GM18858 (cell line): ENCODE measurements at regions not wholly inside any gene's neighbourhood (a gene's known extent, or its start where the extent isn't known, plus 50 kb on each side); places are given as distances from the start of the nearest gene placed in this dataset.
"Not testable (repeated sequence)": the region's sequence is repeated elsewhere in the genome, so short reads cannot be mapped to it uniquely, and the experiment has no call there.

Source experiments
- ATAC-seq: cut with Tn5 transposase; IDR thresholded peaks from one replicate; pipeline ENCODE4 v1.9.1; 2021; ENCODE audit not compliant: unreplicated experiment

DNA sequence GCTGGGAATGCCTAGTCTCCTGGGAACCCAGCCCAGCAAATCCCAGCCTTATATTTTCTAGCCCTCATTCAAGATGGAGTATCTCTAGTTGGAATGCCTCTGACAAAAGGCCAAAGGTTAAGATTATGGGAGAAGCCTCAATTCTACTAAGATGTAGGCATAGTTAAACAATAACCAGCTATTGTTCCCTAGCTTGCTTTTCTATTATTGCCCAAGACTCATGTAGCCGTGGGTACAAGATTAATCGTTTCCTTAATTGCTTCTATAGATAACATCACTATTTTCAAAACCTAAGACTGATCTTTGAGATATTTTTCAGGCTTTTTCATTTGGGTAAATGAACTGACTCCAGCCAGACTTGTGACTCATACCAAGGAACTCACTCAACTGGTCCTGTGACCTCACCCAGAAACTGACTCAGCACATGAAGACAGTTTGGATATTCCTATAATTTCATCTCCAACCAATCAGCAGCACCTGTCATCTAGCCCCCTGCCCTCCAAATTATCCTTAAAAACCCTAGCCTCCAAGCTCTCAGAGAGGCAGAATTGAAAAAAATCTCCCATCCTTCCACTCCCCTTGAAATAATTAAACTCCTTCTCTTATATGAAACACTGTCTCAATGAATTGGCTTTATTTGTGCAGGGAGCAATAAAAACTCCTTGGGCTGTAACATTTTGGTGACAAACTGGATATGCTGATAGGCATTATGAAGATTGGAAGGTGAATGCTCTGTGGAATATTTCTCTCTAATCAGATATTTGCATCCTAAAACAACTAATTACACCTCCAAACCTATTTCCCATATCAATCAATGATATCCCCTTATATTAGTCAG lies 589.0 kb downstream of the C12orf50 start:
- ATAC-seq, result no peak

DNA sequence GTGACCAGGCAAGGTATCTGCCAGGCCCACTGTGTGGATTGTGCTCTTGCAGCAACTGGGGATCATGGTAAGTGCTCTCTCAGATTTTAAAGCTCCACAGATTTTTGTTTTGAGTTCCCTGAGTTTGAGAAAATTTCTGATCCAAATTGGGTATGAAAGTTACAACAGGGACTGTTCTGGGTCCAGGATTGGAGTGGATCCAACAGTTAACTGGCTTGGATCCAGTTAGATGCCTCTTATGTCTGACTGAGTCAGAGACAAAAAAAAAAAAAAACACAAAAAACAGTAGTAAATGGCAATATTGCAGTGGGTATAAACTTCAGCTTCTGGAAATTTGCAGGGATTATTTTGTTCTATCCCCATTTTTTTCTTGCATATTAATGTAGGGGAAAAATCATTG lies 598.8 kb downstream of the C12orf50 start:
- no peak for ATAC-seq

DNA sequence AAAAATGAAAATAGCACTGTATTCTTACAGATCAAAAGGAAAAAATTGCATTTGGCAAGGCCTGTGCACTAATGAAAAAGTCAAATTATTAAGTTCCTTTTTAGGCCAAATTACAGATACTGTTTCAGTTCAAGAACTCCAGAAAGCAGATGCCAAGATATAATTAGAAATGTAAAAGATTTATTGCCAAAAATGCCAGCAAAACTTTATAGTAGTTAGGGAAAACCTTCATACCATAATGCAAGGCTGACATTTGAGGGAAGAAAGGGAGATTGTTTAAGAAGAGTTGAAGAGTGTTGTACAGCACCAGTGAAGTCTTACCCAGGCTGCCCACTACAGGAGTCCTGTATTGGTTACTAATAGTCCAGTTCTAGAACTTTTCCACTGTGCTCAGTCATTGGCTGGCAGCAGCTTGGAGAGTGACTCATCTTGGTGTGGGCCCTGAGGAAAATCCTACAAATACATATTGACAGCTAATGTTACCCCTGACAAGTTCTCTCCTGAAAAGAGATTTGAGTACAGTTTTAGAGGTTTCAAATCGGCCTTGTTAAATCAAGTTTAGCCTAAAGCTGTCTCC lies 600.4 kb downstream of the C12orf50 start:
- ATAC-seq, result no peak

DNA sequence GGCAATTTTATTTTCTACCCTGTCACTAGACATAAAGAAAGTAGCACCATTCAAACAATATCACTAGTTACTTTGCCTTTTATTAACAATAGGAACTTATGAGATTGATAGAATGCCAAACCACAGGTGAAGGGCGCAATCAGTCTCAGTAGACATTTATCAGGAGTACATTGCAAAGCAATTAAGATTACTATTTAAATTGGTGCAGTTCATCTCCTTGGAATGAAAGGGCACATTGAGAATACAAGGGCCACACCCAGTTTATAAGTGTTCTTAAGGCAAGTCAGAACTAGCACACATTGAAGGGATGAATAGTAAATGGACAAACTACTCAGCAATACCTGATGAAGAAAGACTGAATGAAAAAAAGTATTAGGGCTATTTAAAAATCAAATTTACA lies 601.4 kb downstream of the C12orf50 start:
- no peak for ATAC-seq

DNA sequence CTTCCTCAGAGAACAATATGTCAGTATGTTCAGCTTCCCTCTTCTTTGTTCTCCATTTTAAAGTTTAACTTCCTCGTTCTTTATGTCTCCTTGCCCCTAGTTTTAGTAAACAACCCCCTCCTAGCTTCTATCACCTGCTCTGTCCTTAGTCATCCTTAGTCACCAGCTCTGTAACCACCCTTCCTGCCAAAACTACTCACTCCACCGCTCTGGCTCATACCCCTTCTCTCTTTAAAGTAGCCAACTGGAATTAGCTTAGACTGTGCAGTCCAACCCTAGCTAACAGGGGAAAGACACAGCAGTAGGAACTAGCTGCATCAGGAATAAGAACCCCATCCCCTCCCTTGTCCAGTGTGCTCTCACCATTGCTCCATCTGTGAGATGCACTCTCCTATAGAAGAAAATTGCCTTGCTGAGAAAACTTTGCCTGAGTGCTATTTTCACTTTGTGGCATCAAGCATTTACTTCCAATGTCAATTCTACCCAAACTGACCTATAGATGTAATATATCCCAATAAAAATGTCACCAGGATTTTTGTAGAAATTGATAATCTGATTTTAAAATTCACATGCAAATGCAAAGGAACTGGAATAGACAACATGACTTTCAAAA lies 603.2 kb downstream of the C12orf50 start:
- no peak for ATAC-seq

DNA sequence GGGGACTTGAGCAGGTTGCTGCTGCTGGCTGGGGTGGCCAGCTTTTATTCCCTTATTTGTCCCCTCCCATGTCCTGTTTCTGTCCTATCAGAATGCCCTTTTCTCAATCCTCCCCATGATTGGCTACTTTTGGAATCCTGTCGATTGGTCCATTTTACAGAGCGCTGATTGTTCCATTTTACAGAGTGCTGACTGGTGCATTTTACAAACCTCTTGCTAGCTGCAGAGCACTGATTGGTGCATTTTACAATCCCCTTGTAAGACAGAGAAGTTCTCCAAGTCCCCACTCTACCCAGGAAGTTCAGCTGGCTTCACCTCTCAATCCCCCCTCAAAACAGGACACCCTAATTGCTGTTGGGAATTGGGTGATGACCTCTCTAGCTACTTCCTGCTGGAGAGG lies 608.0 kb downstream of the C12orf50 start:
- not testable (repeated sequence) for ATAC-seq

DNA sequence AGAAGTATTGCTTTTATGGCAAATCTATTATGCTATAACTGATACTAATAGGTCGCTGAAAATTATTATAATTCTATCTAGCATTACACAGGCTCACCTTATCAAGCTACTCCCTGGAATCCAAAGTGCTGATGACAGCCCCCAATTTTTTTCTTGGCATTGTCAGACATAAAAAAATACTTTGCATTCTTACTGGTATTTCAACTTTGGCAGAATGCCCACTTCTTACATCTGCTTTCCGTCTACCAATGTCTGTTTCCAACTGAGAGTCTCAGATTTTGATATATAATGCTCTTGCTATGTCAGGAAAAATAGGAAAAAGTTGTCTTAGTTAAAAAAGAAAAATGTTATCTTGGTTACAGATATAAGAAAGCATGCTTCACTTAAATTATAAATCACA lies 615.4 kb downstream of the C12orf50 start:
- no peak for ATAC-seq

DNA sequence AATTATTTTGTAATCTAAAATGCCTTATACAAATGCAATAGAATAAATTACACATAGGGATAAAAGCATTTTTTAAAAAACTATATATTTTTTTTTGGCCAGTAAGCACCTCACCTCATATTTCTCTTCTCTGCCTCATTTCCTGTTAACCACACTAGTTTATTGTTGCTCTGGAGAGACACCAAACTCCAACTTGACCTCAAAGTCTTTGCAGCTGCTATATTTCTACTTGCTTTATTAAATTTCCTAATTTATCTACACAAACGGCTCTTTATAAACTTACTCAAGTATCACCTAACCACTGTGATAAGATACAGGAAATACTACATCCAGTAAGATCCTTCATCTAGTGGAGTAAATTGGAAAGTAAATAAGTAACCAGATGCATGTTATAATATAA lies 622.3 kb downstream of the C12orf50 start:
- no peak for ATAC-seq

DNA sequence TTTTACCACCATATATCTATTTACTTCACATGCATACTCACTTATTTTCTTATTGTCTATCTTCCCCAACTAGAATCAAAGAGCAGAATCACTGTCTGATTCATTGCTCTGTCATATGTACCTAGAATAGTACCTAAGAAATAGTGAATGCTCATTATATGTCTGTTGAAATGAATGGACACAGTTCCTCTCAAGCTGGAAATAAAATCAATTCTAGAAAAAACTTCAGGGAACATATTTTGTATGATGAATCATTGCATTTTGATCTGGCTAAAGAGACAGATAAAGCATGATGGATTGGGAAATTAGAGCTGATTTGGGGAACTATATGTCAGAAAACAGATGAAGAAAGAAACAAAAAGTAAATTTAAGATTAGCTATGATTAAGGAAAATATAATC lies 623.3 kb downstream of the C12orf50 start:
- ATAC-seq, result no peak

DNA sequence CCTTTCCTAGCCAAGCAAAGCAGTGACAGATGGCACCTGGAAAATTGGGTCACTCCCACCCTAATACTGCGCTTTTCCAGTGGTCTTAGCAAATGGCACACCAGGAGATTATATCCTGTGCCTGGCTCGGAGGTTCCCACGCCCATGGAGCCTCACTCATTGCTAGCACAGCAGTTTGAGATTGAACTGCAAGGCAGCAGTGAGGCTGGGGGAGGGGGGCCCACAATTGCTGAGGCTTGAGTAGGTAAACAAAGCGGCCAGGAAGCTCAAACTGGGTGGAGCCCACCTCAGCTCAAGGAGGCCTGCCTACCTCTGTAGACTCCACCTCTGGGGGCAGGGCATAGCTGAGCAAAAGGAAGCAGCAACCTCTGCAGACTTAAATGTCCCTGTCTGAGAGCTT lies 635.0 kb downstream of the C12orf50 start:
- ATAC-seq, result not testable (repeated sequence)

DNA sequence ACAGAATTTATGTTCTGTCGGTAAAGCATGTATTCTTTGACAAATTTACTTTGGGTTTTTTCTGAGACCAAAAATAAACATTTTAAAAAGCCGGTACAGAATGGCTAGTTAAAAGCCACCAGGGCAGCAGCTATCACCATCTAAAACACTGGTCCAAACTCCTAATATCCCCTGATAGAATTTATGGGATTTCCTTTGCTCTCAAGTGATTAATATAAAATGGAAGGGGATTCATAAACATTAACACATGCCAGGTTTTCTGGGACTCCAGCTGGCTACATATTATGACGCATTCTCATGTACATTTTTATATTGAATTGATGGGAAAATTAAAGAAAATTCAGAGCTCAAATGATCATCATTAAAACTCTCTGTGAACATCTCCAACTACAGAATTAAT lies 640.8 kb downstream of the C12orf50 start:
- ATAC-seq, result no peak

DNA sequence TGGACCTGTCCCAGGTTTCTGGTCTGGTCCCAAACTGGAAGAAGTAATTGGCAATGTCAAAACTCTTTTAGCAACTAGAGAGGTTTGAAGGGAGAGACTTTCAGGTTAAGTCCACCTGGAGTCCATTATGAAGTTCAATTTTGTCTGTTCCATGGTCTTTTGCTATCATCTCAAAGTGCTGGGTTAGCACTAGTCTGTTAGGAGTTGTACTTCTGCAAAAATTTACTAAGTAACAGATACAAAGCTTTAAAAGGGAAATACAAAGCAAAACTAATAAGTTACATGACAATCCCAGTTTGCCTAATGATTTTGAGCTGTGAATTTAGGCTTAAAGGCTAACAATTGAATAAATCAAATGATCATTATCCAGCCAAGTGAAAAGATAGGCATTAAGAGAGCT lies 643.9 kb downstream of the C12orf50 start:
- ATAC-seq, result no peak

DNA sequence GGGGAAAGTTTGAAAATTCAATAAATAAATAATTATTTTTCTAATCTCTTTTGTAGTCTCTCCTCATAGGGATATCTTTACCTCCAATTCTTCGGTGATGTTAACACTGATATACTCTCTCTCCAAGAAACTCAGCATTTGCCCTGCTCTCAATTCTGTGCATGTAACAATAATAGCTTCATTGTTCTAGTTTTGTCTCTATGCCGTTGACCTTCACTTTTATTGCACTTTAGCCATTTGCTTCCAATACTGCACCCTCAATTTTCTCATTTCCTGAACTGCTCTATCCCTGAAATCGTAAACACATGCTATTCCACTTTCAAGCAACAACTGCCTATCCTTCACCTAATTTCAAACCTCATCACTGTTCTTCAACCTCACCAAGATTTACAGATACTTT lies 645.0 kb downstream of the C12orf50 start:
- no peak for ATAC-seq

DNA sequence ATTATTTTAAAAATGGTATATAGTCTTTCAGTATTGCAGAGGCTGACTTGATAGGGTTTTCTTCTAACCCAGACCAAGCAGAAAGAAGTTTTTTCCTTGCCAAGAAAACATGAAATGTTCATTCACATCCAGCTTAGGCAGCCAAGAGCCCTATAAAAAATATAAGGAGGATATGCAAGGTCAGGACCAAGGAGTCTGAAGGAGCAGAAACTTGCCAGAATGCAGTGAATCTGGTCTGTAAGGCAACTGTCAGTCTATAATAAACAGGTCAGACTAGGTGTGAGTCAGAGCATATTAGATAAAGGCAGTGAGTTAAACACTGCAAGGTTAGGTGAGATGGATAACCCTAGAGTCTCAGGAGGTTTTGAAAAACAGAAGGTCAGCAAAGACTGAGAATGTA lies 645.5 kb downstream of the C12orf50 start:
- ATAC-seq, result no peak

DNA sequence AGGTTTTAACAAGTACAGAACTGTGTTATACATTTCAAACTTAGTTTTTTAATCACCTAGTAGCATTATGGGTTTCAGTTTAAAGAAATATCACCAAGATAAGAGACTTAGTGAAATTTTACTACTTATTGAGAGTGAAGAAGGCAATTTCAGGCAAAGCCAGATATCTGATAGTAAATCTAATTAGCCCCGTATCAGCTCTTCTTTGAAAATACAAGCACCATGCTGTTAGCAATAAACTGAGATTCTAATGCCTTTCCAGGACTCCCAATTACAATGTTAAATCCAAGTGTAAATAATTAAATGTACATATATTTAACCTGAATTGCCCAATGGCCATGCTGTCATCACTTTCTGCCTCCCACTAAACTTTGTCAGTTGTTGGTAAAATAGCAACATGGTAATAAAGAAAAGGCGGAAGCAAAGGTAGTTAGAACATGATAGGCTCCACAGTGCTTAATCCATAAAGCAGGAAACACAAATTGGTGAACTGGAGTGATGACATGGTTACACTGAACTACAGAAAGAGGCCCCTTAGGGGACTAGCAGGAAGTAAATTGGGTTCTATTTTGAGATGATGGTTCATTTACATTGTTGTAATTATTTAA lies 646.1 kb downstream of the C12orf50 start:
- ATAC-seq, result no peak

DNA sequence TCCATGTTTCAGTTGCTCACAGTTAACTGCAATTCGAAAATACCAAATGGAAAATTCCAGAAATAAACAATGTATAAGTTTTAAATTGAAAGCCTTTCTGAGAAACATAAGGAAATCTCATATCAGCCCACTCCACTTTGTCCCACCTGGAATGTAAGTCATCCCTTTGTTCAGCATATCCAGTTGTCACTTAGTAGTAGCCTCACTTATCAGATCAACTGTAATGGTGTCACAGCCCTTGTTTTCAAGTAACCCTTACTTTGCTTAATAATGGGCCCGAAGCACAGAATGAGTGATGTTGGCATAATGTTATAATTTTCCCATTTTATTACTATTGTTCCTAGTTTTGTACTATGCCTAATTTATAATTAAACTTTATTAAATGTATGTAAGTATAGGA lies 646.8 kb downstream of the C12orf50 start:
- ATAC-seq, result no peak

DNA sequence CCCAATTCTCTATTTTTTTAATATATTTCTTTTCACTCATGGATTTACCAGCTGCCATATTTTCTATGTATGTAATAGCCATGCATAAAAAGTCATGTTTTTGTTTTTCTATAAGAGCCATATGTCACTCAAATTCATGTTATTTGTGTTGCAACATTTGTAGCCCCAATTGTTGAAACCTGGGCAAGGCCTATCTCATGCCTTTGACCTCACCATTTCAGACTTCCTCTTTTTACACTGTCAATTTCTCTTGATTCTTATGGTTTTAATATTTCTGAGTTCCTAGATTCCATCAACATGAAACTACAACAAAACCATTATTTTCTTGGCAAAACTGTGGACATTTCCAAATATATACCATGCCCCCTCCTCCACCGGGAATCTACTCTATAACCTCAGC lies 647.5 kb downstream of the C12orf50 start:
- ATAC-seq, result no peak

DNA sequence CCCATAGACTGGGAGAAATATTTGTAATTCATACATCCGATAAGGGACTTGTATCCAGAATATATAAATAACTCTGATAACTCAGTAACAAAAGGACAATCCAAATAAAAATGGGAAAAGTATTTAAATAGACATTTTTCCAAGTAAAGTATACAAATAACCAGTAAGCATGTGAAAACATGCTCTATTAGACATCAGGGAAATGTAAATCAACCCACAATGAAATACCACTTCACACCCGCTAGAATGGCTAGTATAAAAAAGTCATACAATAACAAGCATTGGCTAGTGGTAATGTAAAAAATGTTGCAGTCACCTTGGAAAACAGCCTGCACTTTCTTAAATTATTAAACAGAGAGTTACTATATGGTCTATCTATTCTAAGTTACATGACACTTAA lies 650.7 kb downstream of the C12orf50 start:
- ATAC-seq, result no peak

DNA sequence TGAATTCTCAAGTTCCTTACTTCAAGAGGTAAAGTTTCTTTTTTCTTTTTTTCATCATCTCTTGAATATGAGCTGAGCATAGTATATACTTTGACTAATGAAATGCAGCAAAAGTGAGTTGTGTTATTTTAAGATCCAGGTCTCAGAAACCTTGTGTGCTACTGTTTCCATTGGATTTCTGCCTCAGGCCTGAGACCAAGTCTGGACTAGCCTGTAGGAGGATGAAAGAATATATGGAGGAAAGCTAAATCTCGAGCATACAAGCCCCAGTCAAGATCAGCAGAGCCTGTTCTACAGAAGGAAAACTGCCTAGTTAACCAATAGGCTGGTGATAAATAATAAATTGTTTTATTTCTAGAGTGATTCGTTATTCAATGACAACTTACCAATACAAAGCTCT lies 652.5 kb downstream of the C12orf50 start:
- no peak for ATAC-seq

DNA sequence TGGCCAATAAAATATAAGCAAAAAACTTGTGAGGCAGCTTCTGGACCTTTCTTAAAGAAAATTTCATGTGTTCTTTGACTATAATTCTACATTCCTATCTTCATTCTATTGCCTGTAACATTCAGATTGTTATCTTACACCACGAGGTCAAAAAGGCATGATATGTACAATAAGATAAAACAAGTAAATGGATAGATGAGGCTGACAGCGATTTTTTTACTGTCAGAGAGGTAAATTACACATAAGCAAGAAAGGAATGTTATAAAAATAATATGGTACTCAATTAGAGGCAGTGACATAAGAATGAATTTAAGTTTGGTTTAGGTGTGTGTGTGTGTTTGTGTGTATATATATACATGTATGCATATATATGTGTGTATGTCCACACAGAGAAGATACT lies 660.0 kb downstream of the C12orf50 start:
- ATAC-seq, result no peak

DNA sequence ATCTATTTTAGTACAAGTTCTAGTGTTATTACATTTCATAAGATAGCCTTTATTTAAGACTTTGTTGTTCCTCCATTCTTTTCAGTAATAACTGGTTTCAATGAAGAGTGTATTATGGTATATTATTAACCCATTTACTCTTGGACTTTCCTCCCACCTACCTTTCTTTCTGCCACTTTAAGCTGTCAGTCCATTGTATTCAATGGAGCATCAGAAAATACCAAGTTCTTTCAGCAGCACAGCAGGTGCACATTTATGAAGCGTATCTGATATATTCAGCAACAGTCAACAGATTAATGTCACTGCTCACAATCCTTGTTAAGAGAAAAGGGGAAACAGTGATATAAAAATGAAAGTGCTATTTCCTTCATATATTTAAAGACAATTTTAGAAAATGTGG lies 660.9 kb downstream of the C12orf50 start:
- ATAC-seq, result no peak

DNA sequence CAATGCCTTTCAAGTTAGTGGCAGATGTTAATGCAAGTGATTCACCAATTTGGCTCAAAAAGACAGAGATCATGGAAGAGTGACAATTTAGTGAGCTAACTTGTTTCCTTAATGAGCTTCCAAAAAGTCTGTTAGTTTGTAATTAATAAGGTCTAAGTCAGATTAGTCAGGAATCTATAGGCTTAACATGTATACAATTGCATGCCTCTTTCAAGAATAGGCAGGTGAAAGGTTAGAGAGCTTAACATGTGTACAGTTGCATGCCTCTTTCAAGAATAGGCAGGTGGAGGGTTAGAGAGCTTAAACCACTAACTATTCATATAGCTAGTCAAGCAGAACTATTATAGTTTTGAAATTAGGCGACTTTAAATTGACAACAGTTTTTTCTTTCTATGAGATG lies 663.8 kb downstream of the C12orf50 start:
- no peak for ATAC-seq
